Ovary (tissue), 7 donors: ENCODE measurements at regions not wholly inside any gene's neighbourhood (a gene's known extent, or its start where the extent isn't known, plus 50 kb on each side); places are given as distances from the start of the nearest gene placed in this dataset.

Experiments used
- DNase-seq, 5 donors: peaks; one replicate each; pipeline ENCODE4 v3.0.0-alpha.2; 2019 to 2020
- H3K27ac ChIP-seq, 2 donors: fragments of 200-600 bp; one replicate each; pipeline versions ENCODE4 v1.5.1 to v1.8.0; 2019 to 2022
- H3K27me3 ChIP-seq: fragments of 200-600 bp; one replicate; pipeline ENCODE4 v1.8.0; 2022
- H3K36me3 ChIP-seq: fragments of 200-600 bp; sonication (generic); one replicate; pipeline ENCODE4 v1.5.1; 2019
- H3K4me1 ChIP-seq: one replicate; pipeline ENCODE4 v1.8.1; 2013; ENCODE audit warnings: mild to moderate bottlenecking, moderate library complexity; ENCODE audit not compliant: insufficient read depth
- H3K4me3 ChIP-seq: fragments of 200-600 bp; sonication (generic); one replicate; pipeline ENCODE4 v1.5.1; 2017
- H3K9me3 ChIP-seq, 2 donors: fragments of 200-600 bp in 1 of 2; sonication (generic) in 1 of 2; one replicate each; pipeline versions ENCODE4 v1.5.1 to v1.8.1; 2013 to 2019; ENCODE audit warnings: mild to moderate bottlenecking in 1 of 2, moderate library complexity in 1 of 2
- EP300 ChIP-seq: sonication (generic); formaldehyde crosslinking; IDR thresholded peaks from one replicate; pipeline ENCODE4 v1.6.1; 2017; ENCODE audit warnings: antibody characterized with exemption
- POLR2A ChIP-seq: fragments of 450-650 bp; IDR thresholded peaks from one replicate; pipeline ENCODE4 v1.6.1; 2017; ENCODE audit warnings: antibody characterized with exemption, mild to moderate bottlenecking, moderate library complexity
- WGBS, 3 donors: extraction: QIAGEN DNeasy Blood & Tissue Kit in 1 of 3; methylation state at CpG; one replicate each; pipeline versions ENCODE4 v1.1.5 to v1.1.7; 2013 to 2017; 5-methylcytosine and 5-hydroxymethylcytosine counted together
- intact Hi-C, 4 donors: fragments of 100-400 bp; cut with DNase I; formaldehyde crosslinking; loops; one replicate each; pipeline versions ENCODE4 v1.11.0 to v1.15.1; 2022 to 2023
- TF ChIP-seq, protein P1 (sequence below), 3 donors: fragments of 450-650 bp in 2 of 3; fragments of 200-600 bp in 1 of 3; IDR thresholded peaks; one replicate each; pipeline versions ENCODE4 v1.5.1 to v1.8.0; 2016 to 2022; ENCODE audit warnings: antibody characterized with exemption in 3 of 3, mild to moderate bottlenecking in 1 of 3
- donor health status: DM: no; HTN: no; CAD: no; lungs with moderate emphysema.
- donor health status: DM: no; HTN: no; CAD: no.
- donor health status: Bipolar disorder and iron deficiency.
- donor health status: DM: no; HTN: no; CAD: no.
- donor health status: DM: yes; HTN: yes; CAD: no.

DNA sequence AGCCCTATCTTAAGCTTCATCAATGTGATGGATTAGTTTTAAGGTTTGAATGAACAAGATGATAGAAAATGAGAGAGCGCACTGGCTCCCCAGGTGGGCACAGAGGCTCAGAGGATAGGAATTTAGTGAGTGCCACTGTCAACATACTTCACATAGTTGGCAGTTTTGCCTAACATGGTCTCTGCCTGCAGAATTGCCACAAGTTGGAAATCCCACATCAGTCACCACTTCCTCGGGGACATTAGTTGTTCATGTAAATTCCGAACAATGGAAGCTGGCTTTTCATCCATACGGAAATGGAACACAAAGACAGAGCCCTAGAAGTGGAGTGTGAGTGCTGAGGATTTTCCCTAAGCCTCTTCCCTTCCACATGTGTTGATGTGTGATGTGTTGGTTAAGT lies 123.9 kb upstream of the PHACTR1 start:
- WGBS, 3 donors: 91 to 96% (median 94%) methylated on average over 4 of the region's 4 CpGs
- Histone ChIP-seq H3K4me3 (no peak overlapping the region), H3K27ac (no peak overlapping the region), H3K27me3 (no peaks in the 10 kb centered on the region), H3K36me3 (no peaks in the 10 kb centered on the region), H3K9me3 (no peaks in the 10 kb centered on the region), H3K4me1 (peaks cover 3% of the 10 kb centered on the region)
- TF ChIP-seq POLR2A (no peak), EP300 (no peak)
- TF ChIP-seq, protein P1, sequence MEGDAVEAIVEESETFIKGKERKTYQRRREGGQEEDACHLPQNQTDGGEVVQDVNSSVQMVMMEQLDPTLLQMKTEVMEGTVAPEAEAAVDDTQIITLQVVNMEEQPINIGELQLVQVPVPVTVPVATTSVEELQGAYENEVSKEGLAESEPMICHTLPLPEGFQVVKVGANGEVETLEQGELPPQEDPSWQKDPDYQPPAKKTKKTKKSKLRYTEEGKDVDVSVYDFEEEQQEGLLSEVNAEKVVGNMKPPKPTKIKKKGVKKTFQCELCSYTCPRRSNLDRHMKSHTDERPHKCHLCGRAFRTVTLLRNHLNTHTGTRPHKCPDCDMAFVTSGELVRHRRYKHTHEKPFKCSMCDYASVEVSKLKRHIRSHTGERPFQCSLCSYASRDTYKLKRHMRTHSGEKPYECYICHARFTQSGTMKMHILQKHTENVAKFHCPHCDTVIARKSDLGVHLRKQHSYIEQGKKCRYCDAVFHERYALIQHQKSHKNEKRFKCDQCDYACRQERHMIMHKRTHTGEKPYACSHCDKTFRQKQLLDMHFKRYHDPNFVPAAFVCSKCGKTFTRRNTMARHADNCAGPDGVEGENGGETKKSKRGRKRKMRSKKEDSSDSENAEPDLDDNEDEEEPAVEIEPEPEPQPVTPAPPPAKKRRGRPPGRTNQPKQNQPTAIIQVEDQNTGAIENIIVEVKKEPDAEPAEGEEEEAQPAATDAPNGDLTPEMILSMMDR (IDR thresholded peaks at IDR 0.05): no peak
- DNase-seq: no peak
- intact Hi-C loops: no loop called here

DNA sequence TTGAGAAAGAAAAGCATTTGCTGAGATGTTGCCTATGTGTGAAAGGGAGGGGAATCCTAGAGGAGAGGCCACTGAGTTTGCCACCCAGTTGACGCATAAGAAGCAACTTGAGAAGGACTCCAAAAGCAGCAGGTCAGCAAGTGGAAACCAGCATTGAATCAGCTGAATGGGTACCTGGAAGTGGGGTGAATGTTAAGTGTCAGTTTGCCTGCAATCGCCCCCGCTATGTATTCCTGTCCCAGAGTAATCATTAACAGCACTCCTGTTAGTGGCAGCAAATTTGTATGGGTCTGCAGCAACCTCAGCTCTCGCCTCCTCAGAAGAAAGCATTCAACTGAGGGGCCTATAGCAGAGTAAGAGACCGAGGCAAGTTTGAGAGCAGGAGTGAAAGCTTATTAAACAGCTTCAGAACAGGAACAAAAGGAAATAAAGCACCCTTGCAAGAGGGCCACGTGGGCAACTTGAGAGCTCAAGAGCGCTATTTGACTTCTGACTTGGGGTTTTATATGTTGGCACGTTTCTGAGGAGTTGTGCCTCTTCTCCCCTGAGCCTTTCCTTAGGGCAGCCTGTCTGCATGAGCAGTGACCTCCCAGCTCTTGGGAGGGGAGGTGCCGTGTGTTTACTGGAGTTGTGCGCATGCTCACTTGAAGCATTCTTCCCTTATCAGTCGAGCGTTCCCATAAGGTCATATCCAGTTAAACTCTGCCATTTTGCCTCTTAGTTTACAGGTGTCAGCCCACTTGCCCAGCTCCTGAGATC lies 122.6 kb upstream of the PHACTR1 start:
- TF ChIP-seq, protein P1 (IDR thresholded peaks at IDR 0.05): no peak
- no peak for TF ChIP-seq POLR2A
- TF ChIP-seq EP300: no peak
- DNase-seq: no peak
- Histone ChIP-seq H3K36me3 (no peaks in the 10 kb centered on the region), H3K27me3 (no peaks in the 10 kb centered on the region), H3K4me1 (peaks cover 3% of the 10 kb centered on the region), H3K9me3 (no peaks in the 10 kb centered on the region), H3K27ac (no peak overlapping the region), H3K4me3 (no peak overlapping the region)
- intact Hi-C loops: no loop called here
- whole genome bisulfite sequencing, 3 donors: 47 to 73% (median 48%) methylated on average over 12 of the region's 12 CpGs

DNA sequence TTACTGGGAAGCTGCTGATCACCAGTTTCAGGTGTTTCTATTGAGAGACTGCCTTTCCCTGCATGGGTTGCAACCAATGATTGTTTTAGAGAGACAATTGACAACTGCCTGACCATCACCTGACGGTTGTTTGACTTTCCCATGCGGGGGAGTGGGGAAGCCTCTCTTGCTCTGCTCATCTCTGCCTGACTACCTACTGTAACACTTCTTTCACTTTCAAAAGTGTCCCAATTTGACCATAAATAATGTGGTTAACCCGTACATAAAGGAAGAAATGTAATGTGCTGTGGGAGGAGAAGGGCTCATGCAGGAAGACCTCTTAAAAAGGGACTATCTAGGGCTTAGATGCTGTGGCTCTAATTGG lies 122.1 kb upstream of the PHACTR1 start:
- no peak overlapping the region for H3K4me3 ChIP-seq
- TF ChIP-seq, protein P1 (IDR thresholded peaks at IDR 0.05): no peak
- TF ChIP-seq POLR2A (no peak), EP300 (no peak)
- H3K9me3 ChIP-seq: no peaks in the 10 kb centered on the region
- no peaks in the 10 kb centered on the region for H3K36me3 ChIP-seq
- intact Hi-C loops: no loop called here
- 53 to 66% (median 56%) methylated on average over 3 of the region's 3 CpGs for WGBS, 3 donors
- H3K27ac ChIP-seq: no peak overlapping the region
- DNase-seq: no peak
- no peaks in the 10 kb centered on the region for H3K27me3 ChIP-seq
- peaks cover 3% of the 10 kb centered on the region for H3K4me1 ChIP-seq

DNA sequence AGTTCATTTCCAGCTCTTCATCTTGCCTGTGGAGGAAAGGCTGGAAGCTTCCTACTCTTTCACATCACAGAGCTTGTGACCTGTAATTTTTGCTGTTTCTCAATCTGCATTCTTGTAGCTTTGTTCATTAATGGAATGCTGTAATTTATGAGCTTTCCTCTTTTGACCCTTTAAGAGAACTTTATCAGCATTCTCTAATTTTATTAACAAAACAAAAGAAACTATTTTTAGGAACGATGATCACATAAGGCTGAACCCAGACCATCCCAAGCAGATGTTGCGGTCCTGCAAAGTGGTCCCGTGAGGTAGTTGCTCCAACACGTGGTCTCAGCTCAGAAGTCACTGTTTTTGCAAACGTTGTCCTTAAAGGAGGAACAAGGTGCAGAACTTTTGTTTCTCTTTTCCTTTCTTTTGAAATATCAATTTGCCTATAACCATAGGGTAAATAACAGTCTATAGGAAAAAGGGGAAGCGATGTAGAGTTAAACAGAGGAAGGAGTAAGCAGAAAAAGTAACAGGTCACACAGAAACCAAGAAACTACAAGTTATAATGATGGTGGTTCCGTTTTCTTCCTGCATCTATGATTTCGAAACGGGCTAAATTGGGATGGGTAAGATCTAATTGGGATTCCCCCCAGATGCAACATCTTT lies 121.3 kb upstream of the PHACTR1 start:
- Histone ChIP-seq H3K4me1 (peaks cover 3% of the 10 kb centered on the region), H3K4me3 (no peak overlapping the region), H3K9me3 (no peaks in the 10 kb centered on the region), H3K27me3 (no peaks in the 10 kb centered on the region), H3K36me3 (no peaks in the 10 kb centered on the region), H3K27ac (no peak overlapping the region)
- TF ChIP-seq, protein P1 (IDR thresholded peaks at IDR 0.05): no peak
- TF ChIP-seq EP300: no peak
- TF ChIP-seq POLR2A: no peak
- WGBS, 3 donors: 60 to 66% (median 65%) methylated on average over 9 of the region's 9 CpGs
- DNase-seq: no peak
- intact Hi-C loops: no loop called here
